ENCODE measurements at regions not wholly inside any gene's neighbourhood (a gene's known extent, or its start where the extent isn't known, plus 50 kb on each side); places are given as distances from the start of the nearest gene placed in this dataset.

GRCh38 chr14:89640141-89640540, 223.1 kb upstream of the FOXN3 start (continued):
- TF ChIP-seq ZHX1 (conservative IDR thresholded peaks at IDR 0.05; ENCODE audit: low read length) (no peak), FOXK2 (conservative IDR thresholded peaks at IDR 0.05 in 1 of 2, IDR thresholded peaks at IDR 0.05 in 1 of 2; ENCODE audit: low read depth in 2 of 2) (no peak), HMG20A (CRISPR knock-in tag; conservative IDR thresholded peaks at IDR 0.05) (no peak)

- Histone ChIP-seq H4K20me1 (replicated peaks; ENCODE audit: control insufficient read depth, insufficient read depth, low read length) (no peaks in the 10 kb centered on the region), H3K4me2 (ENCODE audit: insufficient read depth, low read length) (no peak overlapping the region), H2AFZ (ENCODE audit: low read depth, low read length) (no peak overlapping the region), H3K79me2 (ENCODE audit: control insufficient read depth, insufficient read depth, low read length) (no peaks in the 10 kb centered on the region), H3K36me3 (ENCODE audit: control insufficient read depth, insufficient read depth, low read length) (no peaks in the 10 kb centered on the region), H3K4me3 (no peak overlapping the region), H3K4me1 (replicated peaks in 1 of 2; ENCODE audit: control insufficient read depth in 2 of 2, insufficient read depth in 2 of 2, low read length in 2 of 2) (no peaks in the 10 kb centered on the region), H3K27ac (ENCODE audit: extremely low read depth, low read depth, low read length) (no peak overlapping the region), H3K9me1 (ENCODE audit: control insufficient read depth, insufficient read depth, low read length) (no peaks in the 10 kb centered on the region), H3K9ac (ENCODE audit: insufficient read depth in 1 of 2, low read depth in 2 of 2, low read length in 2 of 2) (no peak overlapping the region), H3K9me3 (replicated peaks; ENCODE audit: control insufficient read depth, insufficient read depth, low read depth, low read length) (no peaks in the 10 kb centered on the region), H3K27me3 (ENCODE audit: control insufficient read depth in 2 of 2, insufficient read depth in 2 of 2, low read length in 2 of 2) (no peaks in the 10 kb centered on the region)
- ChIA-PET CTCF (ENCODE audit: low intra/inter-chr PET ratio) (no interaction called here), POLR2A (no interaction called here)
- in situ Hi-C loops (cut with MboI) (no loop called here), intact Hi-C loops (cut with micrococcal nuclease) (no loop called here)
- FAIRE-seq (no peak), ATAC-seq (no peak), DNase-seq (ENCODE audit: extremely low read depth in 1 of 4, low spot score in 3 of 4) (no peak)
- no TSS peak for BruUV-seq (replicated peaks)
- TF ChIP-seq BRD9 (IDR thresholded peaks at IDR 0.05; ENCODE audit: low read depth, partially characterized antibody) (no peak), HNRNPH1 (optimal IDR thresholded peaks at IDR 0.05; ENCODE audit: low read depth, low read length) (no peak), ZNF134 (CRISPR knock-in tag; conservative IDR thresholded peaks at IDR 0.05) (no peak), GMEB1 (CRISPR knock-in tag; IDR thresholded peaks at IDR 0.05) (no peak), CGGBP1 (CRISPR knock-in tag; IDR thresholded peaks at IDR 0.05) (no peak), ARID3A (IDR thresholded peaks at IDR 0.05; ENCODE audit: borderline replicate concordance, low read depth, low read length) (no peak), HOMEZ (CRISPR knock-in tag; IDR thresholded peaks at IDR 0.05) (no peak), SREBF2 (CRISPR knock-in tag; IDR thresholded peaks at IDR 0.05) (no peak), XRCC3 (IDR thresholded peaks at IDR 0.05) (no peak), CEBPB (tag; IDR thresholded peaks at IDR 0.05) (no peak)
- WGBS (ENCODE audit: insufficient coverage, low coverage, missing lambda C conversion rate): 0% methylated on average over 1 of the region's 1 CpG
Measured at GRCh38 chr14:89639687-89640086, 222.7 kb upstream of the FOXN3 start.
